Ishikawa (cell line): ENCODE measurements at regions not wholly inside any gene's neighbourhood (a gene's known extent, or its start where the extent isn't known, plus 50 kb on each side); places are given as distances from the start of the nearest gene placed in this dataset.

Source experiments
- CEBPB ChIP-seq: IDR thresholded peaks from 2 replicates; pipeline ENCODE4 v1.6.1; 2012
- CREB1 ChIP-seq: IDR thresholded peaks from 2 replicates; pipeline ENCODE4 v1.6.1; 2012; ENCODE audit warnings: low read depth
- EGR1 ChIP-seq: IDR thresholded peaks from 2 replicates; pipeline ENCODE4 v1.6.1; 2012
- EP300 ChIP-seq: IDR thresholded peaks from 2 replicates; pipeline ENCODE4 v1.6.1; 2012; ENCODE audit warnings: borderline replicate concordance
- FOXM1 ChIP-seq: IDR thresholded peaks from 2 replicates; pipeline ENCODE4 v1.6.1; 2012; ENCODE audit warnings: low read depth, borderline replicate concordance
- MAX ChIP-seq: IDR thresholded peaks from 2 replicates; pipeline ENCODE4 v1.6.1; 2012
- NFIC ChIP-seq: IDR thresholded peaks from 2 replicates; pipeline ENCODE4 v1.6.1; 2012
- RAD21 ChIP-seq: IDR thresholded peaks from 2 replicates; pipeline ENCODE4 v1.6.1; 2012; ENCODE audit warnings: low read depth
- REST ChIP-seq: IDR thresholded peaks from 2 replicates; pipeline ENCODE4 v1.6.1; 2012; ENCODE audit warnings: low read depth, mild to moderate bottlenecking
- TAF1 ChIP-seq: IDR thresholded peaks from 2 replicates; pipeline ENCODE4 v1.6.1; 2012; ENCODE audit warnings: low read depth, mild to moderate bottlenecking
- TCF12 ChIP-seq: IDR thresholded peaks from 2 replicates; pipeline ENCODE4 v1.6.1; 2012; ENCODE audit warnings: low read depth
- TEAD4 ChIP-seq: IDR thresholded peaks from 2 replicates; pipeline ENCODE4 v1.6.1; 2012
- USF1 ChIP-seq: IDR thresholded peaks from 2 replicates; pipeline ENCODE4 v1.6.1; 2012
- YY1 ChIP-seq: IDR thresholded peaks from 2 replicates; pipeline ENCODE4 v1.6.1; 2012; ENCODE audit warnings: low read depth
- ZBTB7A ChIP-seq: IDR thresholded peaks from 2 replicates; pipeline ENCODE4 v1.6.1; 2012; ENCODE audit warnings: low read depth

DNA sequence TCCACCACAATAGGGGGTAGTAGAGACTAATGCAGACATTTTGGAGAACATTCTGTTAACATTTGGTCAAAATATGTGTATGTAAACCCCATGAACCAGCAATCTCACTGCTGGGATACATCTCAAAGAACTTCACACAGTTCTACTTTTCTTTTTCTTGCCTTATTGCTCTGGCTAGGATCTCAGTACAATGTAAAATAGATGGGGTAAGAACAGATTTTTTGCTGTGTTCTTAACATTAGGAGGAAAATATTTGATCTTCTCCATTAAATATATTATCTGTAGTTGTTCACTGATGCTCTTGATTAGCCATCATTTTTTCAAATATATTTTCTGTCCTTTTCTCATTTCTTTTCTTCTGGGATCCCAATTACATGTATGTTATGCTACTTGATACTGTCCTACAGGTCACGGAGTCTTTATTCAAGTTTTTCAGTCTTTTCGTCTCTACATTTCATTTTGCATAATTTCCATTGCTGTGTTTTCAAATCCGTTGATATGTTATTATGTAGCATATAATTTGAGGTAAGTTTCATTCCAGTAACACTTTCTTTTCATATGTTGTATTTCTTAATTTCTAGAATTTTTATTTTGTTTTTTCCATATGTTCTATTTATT, 352.2 kb downstream of the ZNF521 start:
- TF ChIP-seq TEAD4 (no peak), REST (no peak), FOXM1 (no peak), RAD21 (no peak), USF1 (no peak)

DNA sequence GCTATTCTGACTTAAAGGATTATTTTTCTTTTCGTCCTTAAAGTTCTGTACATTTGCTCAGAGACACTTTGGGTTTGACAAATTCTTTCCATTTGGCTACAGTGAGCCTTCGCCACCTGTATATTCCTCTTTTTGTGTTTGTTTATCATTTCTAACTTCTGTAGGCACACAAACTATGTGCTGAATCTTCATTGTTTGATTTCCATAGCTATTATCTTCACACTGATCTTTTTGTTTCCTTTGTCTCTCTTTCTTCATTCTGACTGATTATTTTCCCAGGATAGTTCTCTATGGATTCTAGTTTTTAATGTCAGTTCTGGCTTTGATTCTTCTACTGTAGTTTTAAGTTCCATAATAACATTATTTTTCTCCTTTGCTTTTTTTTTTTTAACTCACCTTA, 350.2 kb downstream of the ZNF521 start:
- no peak for TF ChIP-seq REST
- TF ChIP-seq ZBTB7A: no peak
- TF ChIP-seq TAF1: no peak
- no peak for TF ChIP-seq TEAD4
- no peak for TF ChIP-seq RAD21
- no peak for TF ChIP-seq YY1
- no peak for TF ChIP-seq EP300
- TF ChIP-seq MAX: no peak
- no peak for TF ChIP-seq USF1
- TF ChIP-seq EGR1: no peak
- no peak for TF ChIP-seq CREB1
- no peak for TF ChIP-seq CEBPB
- no peak for TF ChIP-seq FOXM1
- no peak for TF ChIP-seq NFIC
- no peak for TF ChIP-seq TCF12

DNA sequence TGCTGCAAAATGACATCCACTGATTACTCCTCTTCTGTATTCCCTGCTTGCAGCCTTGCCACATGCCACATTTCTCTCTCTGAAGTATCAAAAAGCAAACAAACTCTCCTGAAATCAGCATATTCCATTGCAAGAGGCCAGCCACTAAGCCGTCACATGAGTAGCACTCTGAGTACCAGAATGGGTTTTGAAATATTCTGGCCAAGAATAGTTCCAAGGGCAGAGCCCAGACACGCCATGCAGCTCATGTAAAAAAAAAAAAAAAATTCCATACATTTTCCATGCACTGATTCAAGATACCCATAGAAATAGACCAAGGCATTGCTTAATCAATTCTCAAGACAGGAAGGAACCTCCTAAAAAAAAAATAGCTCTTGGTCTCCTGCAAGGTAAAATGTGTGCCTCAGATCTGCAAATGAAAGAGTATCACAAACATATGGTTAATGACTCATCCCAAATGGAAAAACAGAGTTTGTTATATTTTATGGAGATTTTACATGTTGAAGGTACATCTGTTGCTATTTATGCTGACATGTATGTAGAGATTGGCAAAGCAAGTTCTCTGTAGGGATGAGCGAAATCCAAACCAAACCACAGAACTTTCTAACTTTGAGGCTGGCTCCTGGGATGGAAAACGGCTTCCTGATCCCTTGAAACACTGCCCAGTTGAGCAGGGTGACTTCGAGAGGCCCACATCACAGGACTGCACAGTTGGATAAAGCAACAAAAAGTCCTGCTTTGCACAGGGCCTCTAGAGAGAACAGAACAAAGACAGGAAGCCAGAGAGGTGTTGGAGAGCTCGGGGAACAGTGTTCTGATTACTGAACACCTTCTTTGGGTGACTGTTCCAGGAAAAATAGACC, 346.2 kb downstream of the ZNF521 start:
- TF ChIP-seq EP300 (no peak), TAF1 (no peak), FOXM1 (no peak), REST (no peak), MAX (no peak), RAD21 (no peak), ZBTB7A (no peak), TCF12 (no peak), CREB1 (no peak), TEAD4 (no peak), YY1 (no peak)

GRCh38 chr18:25010623-25011374, 341.2 kb downstream of the ZNF521 start:
- TF ChIP-seq EGR1: no peak
- TF ChIP-seq REST: no peak
